ENCODE measurements at regions not wholly inside any gene's neighbourhood (a gene's known extent, or its start where the extent isn't known, plus 50 kb on each side); places are given as distances from the start of the nearest gene placed in this dataset.

GRCh38 chr6:98416027-98416426 is 418.3 kb upstream of the POU3F2 start:
- TF ChIP-seq, protein P1, sequence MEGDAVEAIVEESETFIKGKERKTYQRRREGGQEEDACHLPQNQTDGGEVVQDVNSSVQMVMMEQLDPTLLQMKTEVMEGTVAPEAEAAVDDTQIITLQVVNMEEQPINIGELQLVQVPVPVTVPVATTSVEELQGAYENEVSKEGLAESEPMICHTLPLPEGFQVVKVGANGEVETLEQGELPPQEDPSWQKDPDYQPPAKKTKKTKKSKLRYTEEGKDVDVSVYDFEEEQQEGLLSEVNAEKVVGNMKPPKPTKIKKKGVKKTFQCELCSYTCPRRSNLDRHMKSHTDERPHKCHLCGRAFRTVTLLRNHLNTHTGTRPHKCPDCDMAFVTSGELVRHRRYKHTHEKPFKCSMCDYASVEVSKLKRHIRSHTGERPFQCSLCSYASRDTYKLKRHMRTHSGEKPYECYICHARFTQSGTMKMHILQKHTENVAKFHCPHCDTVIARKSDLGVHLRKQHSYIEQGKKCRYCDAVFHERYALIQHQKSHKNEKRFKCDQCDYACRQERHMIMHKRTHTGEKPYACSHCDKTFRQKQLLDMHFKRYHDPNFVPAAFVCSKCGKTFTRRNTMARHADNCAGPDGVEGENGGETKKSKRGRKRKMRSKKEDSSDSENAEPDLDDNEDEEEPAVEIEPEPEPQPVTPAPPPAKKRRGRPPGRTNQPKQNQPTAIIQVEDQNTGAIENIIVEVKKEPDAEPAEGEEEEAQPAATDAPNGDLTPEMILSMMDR (IDR thresholded peaks at IDR 0.05; ENCODE audit: insufficient read depth, low read depth, low read length), result no peak
- no peak for TF ChIP-seq EZH2 (IDR thresholded peaks at IDR 0.05; ENCODE audit: insufficient read depth, low read length)
